ENCODE measurements at regions not wholly inside any gene's neighbourhood (a gene's known extent, or its start where the extent isn't known, plus 50 kb on each side); places are given as distances from the start of the nearest gene placed in this dataset.

DNA sequence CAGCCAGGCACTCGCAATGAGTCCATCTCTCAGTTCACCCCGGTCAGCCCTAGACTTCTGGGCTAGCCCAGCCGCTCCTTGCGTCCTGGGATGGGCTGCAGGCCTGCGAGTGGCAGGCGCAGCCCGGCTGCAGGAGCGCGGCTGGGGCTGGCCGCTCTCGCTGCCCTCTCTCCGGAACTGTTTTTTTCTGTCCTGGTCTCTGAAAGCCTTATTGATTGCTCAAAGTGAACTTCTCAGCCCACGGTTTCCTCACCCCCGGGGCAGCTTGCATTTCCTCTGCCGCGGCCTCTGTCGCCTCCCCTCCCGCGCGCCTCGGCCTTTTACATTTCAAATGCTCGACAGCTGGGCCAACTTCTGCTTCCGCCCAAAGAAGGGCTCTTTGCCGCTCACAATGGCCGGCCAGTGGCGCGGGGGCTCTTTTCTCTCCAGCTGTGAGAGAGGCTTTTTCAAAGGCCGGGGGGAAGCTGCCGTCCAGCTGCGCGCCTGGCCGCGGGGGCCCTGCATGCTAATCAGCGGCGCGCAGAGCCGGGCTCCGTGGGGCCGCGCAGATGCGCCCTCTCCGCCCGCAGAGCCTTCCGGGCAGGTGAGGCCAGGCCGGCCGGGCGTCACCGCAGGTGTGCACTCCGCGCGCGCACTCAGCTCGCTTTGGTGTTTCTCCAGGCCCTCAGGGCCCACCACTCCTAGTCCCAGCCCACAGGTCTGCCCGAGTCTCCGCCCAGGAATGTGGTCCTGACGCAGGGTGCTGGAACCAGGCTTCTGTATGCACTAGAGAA is 513.8 kb downstream of the RNF144A start:
- TF ChIP-seq, protein P1, sequence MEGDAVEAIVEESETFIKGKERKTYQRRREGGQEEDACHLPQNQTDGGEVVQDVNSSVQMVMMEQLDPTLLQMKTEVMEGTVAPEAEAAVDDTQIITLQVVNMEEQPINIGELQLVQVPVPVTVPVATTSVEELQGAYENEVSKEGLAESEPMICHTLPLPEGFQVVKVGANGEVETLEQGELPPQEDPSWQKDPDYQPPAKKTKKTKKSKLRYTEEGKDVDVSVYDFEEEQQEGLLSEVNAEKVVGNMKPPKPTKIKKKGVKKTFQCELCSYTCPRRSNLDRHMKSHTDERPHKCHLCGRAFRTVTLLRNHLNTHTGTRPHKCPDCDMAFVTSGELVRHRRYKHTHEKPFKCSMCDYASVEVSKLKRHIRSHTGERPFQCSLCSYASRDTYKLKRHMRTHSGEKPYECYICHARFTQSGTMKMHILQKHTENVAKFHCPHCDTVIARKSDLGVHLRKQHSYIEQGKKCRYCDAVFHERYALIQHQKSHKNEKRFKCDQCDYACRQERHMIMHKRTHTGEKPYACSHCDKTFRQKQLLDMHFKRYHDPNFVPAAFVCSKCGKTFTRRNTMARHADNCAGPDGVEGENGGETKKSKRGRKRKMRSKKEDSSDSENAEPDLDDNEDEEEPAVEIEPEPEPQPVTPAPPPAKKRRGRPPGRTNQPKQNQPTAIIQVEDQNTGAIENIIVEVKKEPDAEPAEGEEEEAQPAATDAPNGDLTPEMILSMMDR (IDR thresholded peaks at IDR 0.05; ENCODE audit: low read depth, low read length), result no peak
- H3K4me3 ChIP-seq (ENCODE audit: low read depth, low read length), result no peak overlapping the region

DNA sequence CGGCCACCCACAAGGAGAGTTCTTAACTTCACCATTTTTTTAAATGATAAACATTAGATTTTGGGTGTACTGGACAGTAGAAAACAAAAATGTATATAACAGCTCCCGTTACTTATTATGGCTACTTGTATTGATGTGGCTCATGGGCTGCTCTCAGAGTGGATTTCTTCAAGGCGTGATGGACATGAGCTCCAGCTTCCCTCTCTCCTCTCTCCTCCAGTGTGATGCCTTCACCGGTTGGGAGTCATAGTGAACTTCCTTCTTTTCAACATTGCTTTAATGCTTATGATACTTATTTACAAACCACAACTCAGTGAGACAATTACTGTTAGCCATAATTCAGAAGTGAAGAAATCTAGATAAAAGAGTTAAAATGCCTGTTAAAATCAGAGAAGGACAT is 515.2 kb downstream of the RNF144A start:
- TF ChIP-seq, protein P1 (IDR thresholded peaks at IDR 0.05; ENCODE audit: low read depth, low read length), result no peak
- no peak overlapping the region for H3K4me3 ChIP-seq (ENCODE audit: low read depth, low read length)

DNA sequence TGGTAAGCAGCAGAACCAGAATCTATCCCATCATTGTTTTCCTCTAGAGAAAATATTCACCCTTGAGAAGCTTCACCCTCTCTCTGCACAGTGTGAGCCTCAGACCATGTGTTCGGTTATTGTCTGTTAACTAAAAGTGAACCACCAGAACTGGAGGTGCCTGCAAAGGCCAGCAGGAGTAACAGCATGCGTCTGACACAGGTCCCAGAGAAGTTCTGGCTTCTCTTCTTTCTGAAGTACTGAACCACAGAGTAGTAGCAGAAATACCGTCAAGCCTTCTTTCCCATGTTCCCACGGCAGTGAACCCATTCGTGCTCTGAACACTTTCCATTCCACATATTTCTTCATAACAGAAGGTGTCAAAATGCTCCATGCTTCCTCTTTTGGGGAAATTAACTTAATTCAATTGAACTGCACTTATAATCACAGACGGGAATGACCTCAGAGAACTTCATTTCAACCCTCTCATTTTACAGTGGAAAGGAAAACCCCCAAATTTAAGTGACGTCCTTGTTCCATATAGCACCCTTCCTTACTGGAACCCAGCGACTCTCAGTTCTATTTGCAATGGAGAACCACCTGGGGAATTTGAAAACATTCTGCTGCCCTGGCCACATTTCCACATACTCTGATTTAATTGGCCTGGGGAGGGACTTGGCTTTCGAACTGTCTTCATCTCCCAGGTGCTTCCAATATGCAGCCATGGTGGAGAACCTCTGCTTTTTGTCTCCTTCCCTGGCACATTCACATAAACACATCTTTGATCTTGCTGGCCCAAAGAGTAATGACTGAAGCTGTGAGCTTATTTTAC is 519.1 kb downstream of the RNF144A start:
- H3K4me3 ChIP-seq (ENCODE audit: low read depth, low read length), result no peak overlapping the region
- TF ChIP-seq, protein P1 (IDR thresholded peaks at IDR 0.05; ENCODE audit: low read depth, low read length), result no peak

GRCh38 chr2:7437141-7437540 is 519.9 kb downstream of the RNF144A start:
- H3K4me3 ChIP-seq (ENCODE audit: low read depth, low read length), result no peak overlapping the region
- TF ChIP-seq, protein P1 (IDR thresholded peaks at IDR 0.05; ENCODE audit: low read depth, low read length), result no peak

GRCh38 chr2:7437716-7438632 is 520.8 kb downstream of the RNF144A start:
- no peak overlapping the region for H3K4me3 ChIP-seq (ENCODE audit: low read depth, low read length)
- TF ChIP-seq, protein P1 (IDR thresholded peaks at IDR 0.05; ENCODE audit: low read depth, low read length), result no peak

- H3K4me3 ChIP-seq (ENCODE audit: low read depth, low read length), result no peak overlapping the region
- TF ChIP-seq, protein P1 (IDR thresholded peaks at IDR 0.05; ENCODE audit: low read depth, low read length), result no peak
Observed at GRCh38 chr2:7438855-7439254, 521.6 kb downstream of the RNF144A start.
